ENCODE measurements at regions not wholly inside any gene's neighbourhood (a gene's known extent, or its start where the extent isn't known, plus 50 kb on each side); places are given as distances from the start of the nearest gene placed in this dataset.

DNA sequence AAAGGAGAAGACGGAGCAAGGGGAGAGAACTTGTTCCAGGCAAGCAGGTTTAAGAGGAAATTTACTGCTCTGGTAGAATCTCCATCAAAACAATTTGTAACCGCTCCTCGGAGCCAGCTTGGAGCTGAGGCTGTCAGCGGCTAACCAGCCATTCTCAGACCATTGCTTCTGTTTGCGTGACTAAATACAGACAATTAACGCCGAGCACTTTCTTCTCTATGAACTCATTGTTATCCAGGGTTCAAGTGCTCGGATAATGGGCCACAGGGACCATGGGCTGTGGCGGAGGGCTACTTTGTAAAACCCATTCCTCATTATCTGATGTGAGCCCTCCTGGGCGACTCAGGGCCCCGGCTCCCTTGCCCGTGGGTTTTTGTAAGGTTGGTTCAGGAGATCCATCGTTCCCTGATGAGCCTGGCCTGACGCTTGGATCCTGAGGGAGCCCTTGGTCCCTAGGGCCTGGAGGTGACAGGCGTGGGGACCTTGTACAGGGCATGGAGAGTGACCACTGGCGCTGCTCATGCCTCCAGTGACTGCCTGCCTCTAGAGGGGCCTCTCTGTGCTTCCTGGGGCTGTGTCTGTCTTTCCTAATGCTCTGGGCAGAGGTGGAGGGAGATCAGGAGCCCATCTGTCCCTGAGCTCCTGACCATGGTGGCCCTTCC, 61.5 kb upstream of the ZNF536 start:
- TF ChIP-seq, protein P1, sequence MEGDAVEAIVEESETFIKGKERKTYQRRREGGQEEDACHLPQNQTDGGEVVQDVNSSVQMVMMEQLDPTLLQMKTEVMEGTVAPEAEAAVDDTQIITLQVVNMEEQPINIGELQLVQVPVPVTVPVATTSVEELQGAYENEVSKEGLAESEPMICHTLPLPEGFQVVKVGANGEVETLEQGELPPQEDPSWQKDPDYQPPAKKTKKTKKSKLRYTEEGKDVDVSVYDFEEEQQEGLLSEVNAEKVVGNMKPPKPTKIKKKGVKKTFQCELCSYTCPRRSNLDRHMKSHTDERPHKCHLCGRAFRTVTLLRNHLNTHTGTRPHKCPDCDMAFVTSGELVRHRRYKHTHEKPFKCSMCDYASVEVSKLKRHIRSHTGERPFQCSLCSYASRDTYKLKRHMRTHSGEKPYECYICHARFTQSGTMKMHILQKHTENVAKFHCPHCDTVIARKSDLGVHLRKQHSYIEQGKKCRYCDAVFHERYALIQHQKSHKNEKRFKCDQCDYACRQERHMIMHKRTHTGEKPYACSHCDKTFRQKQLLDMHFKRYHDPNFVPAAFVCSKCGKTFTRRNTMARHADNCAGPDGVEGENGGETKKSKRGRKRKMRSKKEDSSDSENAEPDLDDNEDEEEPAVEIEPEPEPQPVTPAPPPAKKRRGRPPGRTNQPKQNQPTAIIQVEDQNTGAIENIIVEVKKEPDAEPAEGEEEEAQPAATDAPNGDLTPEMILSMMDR (IDR thresholded peaks at IDR 0.05) = no peak
- no peak for TF ChIP-seq POLR2A (IDR thresholded peaks at IDR 0.05)

Measured in thyroid gland (tissue), 4 donors.